GM12878 (cell line): ENCODE measurements at regions not wholly inside any gene's neighbourhood (a gene's known extent, or its start where the extent isn't known, plus 50 kb on each side); places are given as distances from the start of the nearest gene placed in this dataset.

ENCODE experiments used
- ATAC-seq: fragments of 200-7000 bp; cut with Tn5 transposase; 3 replicates; pipeline ENCODE4 v1.9.1; 2020; ENCODE audit warnings: mild to moderate bottlenecking, moderate library complexity
- BruUV-seq: library from RNA; stranded (reverse); fragments of 400-500 nt; replicated peaks from 2 replicates; lab custom pipeline; 2021; lab: Mats Ljungman, UMichigan
- CTCF ChIA-PET: fragments of 300-600 bp; sonication (Branson Sonifier 250); formaldehyde crosslinking; extraction: SDS; loops from one replicate; lab custom pipeline; 2021; ENCODE audit warnings: inconsistent platforms; lab: Yijun Ruan, JAX
- POLR2A ChIA-PET: fragments of 350-600 bp; formaldehyde crosslinking; extraction: SDS; loops from one replicate; lab custom pipeline; 2021; ENCODE audit warnings: inconsistent platforms; lab: Charles Lee
- RAD21 ChIA-PET: fragments of 300-600 bp; sonication (Branson Sonifier 250); formaldehyde crosslinking; loops from one replicate; lab custom pipeline; 2023; ENCODE audit warnings: antibody characterized with exemption; ENCODE audit not compliant: unreplicated experiment; lab: Charles Lee
- SMC1A ChIA-PET: fragments of 300-600 bp; sonication (Branson Sonifier 250); formaldehyde crosslinking; loops from one replicate; lab custom pipeline; 2023; ENCODE audit not compliant: unreplicated experiment, uncharacterized antibody; lab: Charles Lee
- DNase-seq: peaks from one replicate; pipeline ENCODE4 v3.0.0-alpha.2; 2011; ENCODE audit warnings: low read depth, low spot score
- FAIRE-seq: peaks from 3 replicates; lab custom pipeline; 2011; peaks lifted over from hg19 to GRCh38; lab: Jason Lieb, UNC
- H2AFZ ChIP-seq: 2 replicates; pipeline ENCODE4 v1.6.0; 2011; ENCODE audit warnings: low read depth, low read length, control low read depth; ENCODE audit not compliant: control insufficient read depth
- H3K27ac ChIP-seq: 2 replicates; pipeline ENCODE4 v1.5.1; 2011; ENCODE audit warnings: control low read depth; ENCODE audit not compliant: control insufficient read depth, insufficient read depth
- H3K27me3 ChIP-seq, 2 experiments: replicated peaks in 1 of 2; 2 replicates each; pipeline versions ENCODE4 v1.6.0 to v1.6.1; 2011; ENCODE audit warnings: low read length in 1 of 2; ENCODE audit not compliant: control insufficient read depth in 2 of 2, insufficient read depth in 2 of 2
- H3K36me3 ChIP-seq, 2 experiments: 2 replicates each; pipeline ENCODE4 v1.5.1; 2011; ENCODE audit warnings: low read length in 1 of 2; ENCODE audit not compliant: control insufficient read depth in 2 of 2, insufficient read depth in 2 of 2
- H3K4me1 ChIP-seq: 2 replicates; pipeline ENCODE4 v1.6.1; 2011; ENCODE audit warnings: mild to moderate bottlenecking, low read length, moderate library complexity, mixed read lengths; ENCODE audit not compliant: control insufficient read depth, insufficient read depth
- H3K4me2 ChIP-seq: 2 replicates; pipeline ENCODE4 v1.6.0; 2011; ENCODE audit warnings: control low read depth; ENCODE audit not compliant: control insufficient read depth, insufficient read depth
- H3K4me3 ChIP-seq: fragments of 200-600 bp; sonication (generic); 2 replicates; pipeline ENCODE4 v1.5.1; 2016
- H3K79me2 ChIP-seq: 2 replicates; pipeline ENCODE4 v1.6.0; 2011; ENCODE audit warnings: low read length; ENCODE audit not compliant: control insufficient read depth, insufficient read depth
- H3K9ac ChIP-seq: 2 replicates; pipeline ENCODE4 v1.8.0; 2011; ENCODE audit warnings: low read length, control low read depth, mixed read lengths; ENCODE audit not compliant: control insufficient read depth, insufficient read depth
- H3K9me3 ChIP-seq: replicated peaks from 3 replicates; pipeline ENCODE4 v1.5.1; 2011; ENCODE audit warnings: mild to moderate bottlenecking, low read length; ENCODE audit not compliant: control insufficient read depth, insufficient read depth
- H4K20me1 ChIP-seq: 2 replicates; pipeline ENCODE4 v1.6.0; 2011; ENCODE audit not compliant: control insufficient read depth, insufficient read depth
- CEBPB ChIP-seq, 2 experiments: fragments of 150-350 bp in 1 of 2; IDR thresholded peaks; 2 replicates each; pipeline ENCODE4 v1.6.1; 2012 to 2014; ENCODE audit warnings: low read depth in 2 of 2, low read length in 2 of 2, borderline replicate concordance in 1 of 2, inconsistent platforms in 1 of 2
- CHD4 ChIP-seq: fragments of 200-600 bp; sonication (generic); IDR thresholded peaks from 2 replicates; pipeline ENCODE4 v1.6.1; 2016; ENCODE audit warnings: mild to moderate bottlenecking
- DPF2 ChIP-seq: fragments of 450-650 bp; IDR thresholded peaks from 2 replicates; pipeline ENCODE4 v1.6.1; 2017; ENCODE audit warnings: mild to moderate bottlenecking
- EGR1 ChIP-seq, 2 experiments: IDR thresholded peaks; 1 replicate in 1 of 2; 2 replicates in 1 of 2; pipeline ENCODE4 v1.6.1; 2011 to 2012; ENCODE audit warnings: low read depth in 2 of 2, low read length in 2 of 2, borderline replicate concordance in 1 of 2, mild to moderate bottlenecking in 1 of 2, moderate library complexity in 1 of 2
- ESRRA ChIP-seq: IDR thresholded peaks from 2 replicates; pipeline ENCODE4 v1.6.1; 2012; ENCODE audit warnings: mild to moderate bottlenecking, low read length, improper control_type of control experiment
- NFXL1 ChIP-seq: fragments of 450-650 bp; IDR thresholded peaks from 2 replicates; pipeline ENCODE4 v1.6.1; 2017; ENCODE audit warnings: antibody characterized with exemption, mild to moderate bottlenecking, borderline replicate concordance
- PML ChIP-seq: IDR thresholded peaks from 2 replicates; pipeline ENCODE4 v1.6.1; 2012; ENCODE audit warnings: low read length, inconsistent platforms
- SIN3A ChIP-seq: IDR thresholded peaks from 2 replicates; pipeline ENCODE4 v1.6.1; 2012; ENCODE audit warnings: low read depth, low read length, improper control_type of control experiment
- WRNIP1 ChIP-seq: IDR thresholded peaks from 2 replicates; pipeline ENCODE4 v1.6.1; 2011; ENCODE audit warnings: low read depth, low read length, improper control_type of control experiment, borderline replicate concordance
- YY1 ChIP-seq: IDR thresholded peaks from 2 replicates; pipeline ENCODE4 v1.6.1; 2011; ENCODE audit warnings: low read depth, mild to moderate bottlenecking, low read length
- WGBS: methylation state at CpG from one replicate; pipeline ENCODE4 v1.1.6; 2016; ENCODE audit warnings: low lambda C conversion rate; ENCODE audit not compliant: insufficient replicate concordance, insufficient coverage; ENCODE audit errors: missing lambda C conversion rate; 5-methylcytosine and 5-hydroxymethylcytosine counted together
- in situ Hi-C: fragments of 300-500 bp; cut with MboI; formaldehyde crosslinking; loops from 9 replicates; pipeline ENCODE4 v1.14.3; 2018; ENCODE audit warnings: mixed read lengths
- intact Hi-C: fragments of 100-400 bp; cut with micrococcal nuclease; formaldehyde crosslinking; loops from one replicate; pipeline ENCODE4 v1.14.2; 2022; ENCODE audit not compliant: unreplicated experiment
- TF ChIP-seq, protein P1 (sequence below): IDR thresholded peaks from 2 replicates; pipeline ENCODE4 v1.6.1; 2011; ENCODE audit warnings: borderline replicate concordance, low read depth, mild to moderate bottlenecking, moderate library complexity, low read length; ENCODE audit not compliant: insufficient read depth, poor library complexity, severe bottlenecking
- TF ChIP-seq, protein P2 (sequence below): IDR thresholded peaks from 2 replicates; pipeline ENCODE4 v1.6.1; 2011; ENCODE audit warnings: mild to moderate bottlenecking, low read depth, low read length, moderate library complexity; ENCODE audit not compliant: insufficient replicate concordance
- TF ChIP-seq, protein P3 (sequence below): IDR thresholded peaks from 2 replicates; pipeline ENCODE4 v1.6.1; 2012; ENCODE audit warnings: low read depth, low read length, improper control_type of control experiment
- TF ChIP-seq, protein P4 (sequence below): IDR thresholded peaks from 2 replicates; pipeline ENCODE4 v1.6.1; 2011; ENCODE audit warnings: low read depth, low read length, improper control_type of control experiment, borderline replicate concordance

DNA sequence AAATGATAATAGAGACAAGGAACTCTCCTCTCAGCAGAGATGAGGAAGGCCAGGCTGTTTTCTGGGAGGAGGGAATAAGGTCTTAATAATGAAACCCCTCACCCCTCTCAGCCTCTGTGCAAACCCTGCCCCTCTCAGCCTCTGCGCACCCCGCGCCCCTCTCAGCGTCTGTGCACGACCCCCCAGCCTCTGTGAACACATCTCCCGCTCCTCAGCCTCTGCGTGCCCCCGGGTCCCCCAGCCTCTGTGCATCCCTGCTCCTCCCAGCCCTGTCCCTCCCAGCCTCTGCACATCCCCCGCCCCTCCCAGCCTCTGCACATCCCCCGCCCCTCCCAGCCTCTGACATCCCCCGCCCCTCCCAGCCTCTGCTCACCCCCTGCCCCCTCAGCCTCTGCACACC, 837.8 kb downstream of the TBC1D22A start:
- Histone ChIP-seq H4K20me1 (no peaks in the 10 kb centered on the region), H3K27ac (no peak overlapping the region), H3K79me2 (no peaks in the 10 kb centered on the region), H3K4me3 (no peak overlapping the region), H3K27me3 (no peaks in the 10 kb centered on the region), H3K4me1 (no peaks in the 10 kb centered on the region), H3K9ac (no peak overlapping the region), H3K9me3 (no peaks in the 10 kb centered on the region; the same call in 2 of the 3 replicates), H3K36me3 (no peaks in the 10 kb centered on the region), H3K4me2 (no peak overlapping the region), H2AFZ (no peak overlapping the region)
- ATAC-seq: no peak
- ChIA-PET CTCF (no interaction called here), SMC1A (no interaction called here), RAD21 (no interaction called here), POLR2A (no interaction called here)
- DNase-seq: no peak
- no peak for FAIRE-seq
- no TSS peak for BruUV-seq
- whole genome bisulfite sequencing: 71% methylated on average over 8 of the region's 11 CpGs
- TF ChIP-seq, protein P1, sequence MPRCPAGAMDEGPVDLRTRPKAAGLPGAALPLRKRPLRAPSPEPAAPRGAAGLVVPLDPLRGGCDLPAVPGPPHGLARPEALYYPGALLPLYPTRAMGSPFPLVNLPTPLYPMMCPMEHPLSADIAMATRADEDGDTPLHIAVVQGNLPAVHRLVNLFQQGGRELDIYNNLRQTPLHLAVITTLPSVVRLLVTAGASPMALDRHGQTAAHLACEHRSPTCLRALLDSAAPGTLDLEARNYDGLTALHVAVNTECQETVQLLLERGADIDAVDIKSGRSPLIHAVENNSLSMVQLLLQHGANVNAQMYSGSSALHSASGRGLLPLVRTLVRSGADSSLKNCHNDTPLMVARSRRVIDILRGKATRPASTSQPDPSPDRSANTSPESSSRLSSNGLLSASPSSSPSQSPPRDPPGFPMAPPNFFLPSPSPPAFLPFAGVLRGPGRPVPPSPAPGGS: no peak
- TF ChIP-seq, protein P2, sequence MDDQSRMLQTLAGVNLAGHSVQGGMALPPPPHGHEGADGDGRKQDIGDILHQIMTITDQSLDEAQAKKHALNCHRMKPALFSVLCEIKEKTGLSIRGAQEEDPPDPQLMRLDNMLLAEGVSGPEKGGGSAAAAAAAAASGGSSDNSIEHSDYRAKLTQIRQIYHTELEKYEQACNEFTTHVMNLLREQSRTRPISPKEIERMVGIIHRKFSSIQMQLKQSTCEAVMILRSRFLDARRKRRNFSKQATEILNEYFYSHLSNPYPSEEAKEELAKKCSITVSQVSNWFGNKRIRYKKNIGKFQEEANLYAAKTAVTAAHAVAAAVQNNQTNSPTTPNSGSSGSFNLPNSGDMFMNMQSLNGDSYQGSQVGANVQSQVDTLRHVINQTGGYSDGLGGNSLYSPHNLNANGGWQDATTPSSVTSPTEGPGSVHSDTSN: no peak
- TF ChIP-seq, protein P3, sequence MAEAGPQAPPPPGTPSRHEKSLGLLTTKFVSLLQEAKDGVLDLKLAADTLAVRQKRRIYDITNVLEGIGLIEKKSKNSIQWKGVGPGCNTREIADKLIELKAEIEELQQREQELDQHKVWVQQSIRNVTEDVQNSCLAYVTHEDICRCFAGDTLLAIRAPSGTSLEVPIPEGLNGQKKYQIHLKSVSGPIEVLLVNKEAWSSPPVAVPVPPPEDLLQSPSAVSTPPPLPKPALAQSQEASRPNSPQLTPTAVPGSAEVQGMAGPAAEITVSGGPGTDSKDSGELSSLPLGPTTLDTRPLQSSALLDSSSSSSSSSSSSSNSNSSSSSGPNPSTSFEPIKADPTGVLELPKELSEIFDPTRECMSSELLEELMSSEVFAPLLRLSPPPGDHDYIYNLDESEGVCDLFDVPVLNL: no peak
- TF ChIP-seq PML (no peak), DPF2 (no peak), NFXL1 (no peak), ESRRA (no peak), YY1 (no peak), SIN3A (no peak), WRNIP1 (no peak), EGR1 (IDR thresholded peaks at IDR 0.05; ENCODE audit: borderline replicate concordance in 1 of 2, low read depth in 2 of 2, low read length in 2 of 2) (no peak), CEBPB (IDR thresholded peaks at IDR 0.05; ENCODE audit: borderline replicate concordance in 1 of 2, low read depth in 2 of 2, low read length in 2 of 2) (no peak), CHD4 (no peak)
- TF ChIP-seq, protein P4, sequence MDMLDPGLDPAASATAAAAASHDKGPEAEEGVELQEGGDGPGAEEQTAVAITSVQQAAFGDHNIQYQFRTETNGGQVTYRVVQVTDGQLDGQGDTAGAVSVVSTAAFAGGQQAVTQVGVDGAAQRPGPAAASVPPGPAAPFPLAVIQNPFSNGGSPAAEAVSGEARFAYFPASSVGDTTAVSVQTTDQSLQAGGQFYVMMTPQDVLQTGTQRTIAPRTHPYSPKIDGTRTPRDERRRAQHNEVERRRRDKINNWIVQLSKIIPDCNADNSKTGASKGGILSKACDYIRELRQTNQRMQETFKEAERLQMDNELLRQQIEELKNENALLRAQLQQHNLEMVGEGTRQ: no peak
- in situ Hi-C loops (no loop called here), intact Hi-C loops (no loop called here)
